Cardiac muscle cell (in vitro differentiated cells and primary cell): ENCODE measurements at regions not wholly inside any gene's neighbourhood (a gene's known extent, or its start where the extent isn't known, plus 50 kb on each side); places are given as distances from the start of the nearest gene placed in this dataset.

Experiments used
- DNase-seq, 2 donors: peaks; one replicate each; pipeline versions ENCODE4 v3.0.0 to v3.0.0-alpha.2; 2010 to 2017; ENCODE audit warnings: low read depth in 1 of 2, low spot score in 1 of 2
- H3K27ac ChIP-seq: fragments of 200-600 bp; sonication (generic); 2 replicates; pipeline ENCODE4 v1.5.1; 2016
- H3K27me3 ChIP-seq: fragments of 200-600 bp; sonication (generic); 2 replicates; pipeline ENCODE4 v1.6.0; 2016; ENCODE audit warnings: control low read depth
- H3K36me3 ChIP-seq: fragments of 200-600 bp; sonication (generic); 2 replicates; pipeline ENCODE4 v1.5.1; 2016; ENCODE audit warnings: control low read depth
- H3K4me1 ChIP-seq: fragments of 200-600 bp; sonication (generic); 2 replicates; pipeline ENCODE4 v1.8.1; 2017; ENCODE audit warnings: low read depth, mild to moderate bottlenecking, mixed run types
- H3K4me3 ChIP-seq: fragments of 200-600 bp; sonication (generic); 2 replicates; pipeline ENCODE4 v1.5.1; 2016; ENCODE audit warnings: mild to moderate bottlenecking
- H3K9me3 ChIP-seq: fragments of 200-600 bp; sonication (generic); 2 replicates; pipeline ENCODE4 v1.5.1; 2017; ENCODE audit warnings: low read depth, mild to moderate bottlenecking, control low read depth
- TF ChIP-seq, protein P1 (sequence below): IDR thresholded peaks from 2 replicates; pipeline ENCODE4 v1.5.1; 2012; ENCODE audit warnings: low read depth, mild to moderate bottlenecking, low read length

DNA sequence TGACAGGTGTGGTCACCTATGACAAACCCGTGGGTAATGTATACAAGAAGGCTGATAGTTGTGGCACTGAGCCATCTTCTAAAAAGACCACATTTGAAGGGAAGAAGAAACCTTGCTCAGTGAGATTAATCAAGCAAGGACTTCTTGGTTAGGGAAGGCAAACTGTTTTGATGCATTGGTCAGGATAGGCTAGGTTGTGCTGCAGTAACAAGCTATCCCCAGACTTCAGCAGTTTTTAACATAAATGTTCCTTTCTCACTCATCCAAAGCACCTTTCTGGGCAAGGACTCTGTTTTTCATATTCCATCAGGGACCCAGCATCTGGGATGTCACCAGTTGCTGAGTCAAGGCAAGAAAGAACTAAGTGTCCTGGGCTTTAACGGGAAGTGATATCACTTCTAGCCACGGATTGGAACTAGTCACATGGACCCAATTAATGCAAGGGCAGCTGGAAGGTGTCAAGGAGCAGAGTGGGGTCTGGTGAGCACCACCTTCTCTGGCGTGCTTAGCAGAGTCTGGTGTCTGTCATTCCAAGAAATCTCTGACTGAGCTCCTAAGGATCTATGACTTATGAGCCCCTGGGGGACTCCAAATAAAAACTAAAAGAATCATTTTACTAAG is 52.0 kb upstream of the CCL2 start:
- no peak overlapping the region for H3K27ac ChIP-seq
- TF ChIP-seq, protein P1, sequence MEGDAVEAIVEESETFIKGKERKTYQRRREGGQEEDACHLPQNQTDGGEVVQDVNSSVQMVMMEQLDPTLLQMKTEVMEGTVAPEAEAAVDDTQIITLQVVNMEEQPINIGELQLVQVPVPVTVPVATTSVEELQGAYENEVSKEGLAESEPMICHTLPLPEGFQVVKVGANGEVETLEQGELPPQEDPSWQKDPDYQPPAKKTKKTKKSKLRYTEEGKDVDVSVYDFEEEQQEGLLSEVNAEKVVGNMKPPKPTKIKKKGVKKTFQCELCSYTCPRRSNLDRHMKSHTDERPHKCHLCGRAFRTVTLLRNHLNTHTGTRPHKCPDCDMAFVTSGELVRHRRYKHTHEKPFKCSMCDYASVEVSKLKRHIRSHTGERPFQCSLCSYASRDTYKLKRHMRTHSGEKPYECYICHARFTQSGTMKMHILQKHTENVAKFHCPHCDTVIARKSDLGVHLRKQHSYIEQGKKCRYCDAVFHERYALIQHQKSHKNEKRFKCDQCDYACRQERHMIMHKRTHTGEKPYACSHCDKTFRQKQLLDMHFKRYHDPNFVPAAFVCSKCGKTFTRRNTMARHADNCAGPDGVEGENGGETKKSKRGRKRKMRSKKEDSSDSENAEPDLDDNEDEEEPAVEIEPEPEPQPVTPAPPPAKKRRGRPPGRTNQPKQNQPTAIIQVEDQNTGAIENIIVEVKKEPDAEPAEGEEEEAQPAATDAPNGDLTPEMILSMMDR = no peak
- no peaks in the 10 kb centered on the region for H3K36me3 ChIP-seq
- H3K4me1 ChIP-seq = no peaks in the 10 kb centered on the region
- no peak overlapping the region for H3K4me3 ChIP-seq
- peaks cover 12% of the 10 kb centered on the region for H3K27me3 ChIP-seq
- H3K9me3 ChIP-seq = no peaks in the 10 kb centered on the region
- DNase-seq = no peak

DNA sequence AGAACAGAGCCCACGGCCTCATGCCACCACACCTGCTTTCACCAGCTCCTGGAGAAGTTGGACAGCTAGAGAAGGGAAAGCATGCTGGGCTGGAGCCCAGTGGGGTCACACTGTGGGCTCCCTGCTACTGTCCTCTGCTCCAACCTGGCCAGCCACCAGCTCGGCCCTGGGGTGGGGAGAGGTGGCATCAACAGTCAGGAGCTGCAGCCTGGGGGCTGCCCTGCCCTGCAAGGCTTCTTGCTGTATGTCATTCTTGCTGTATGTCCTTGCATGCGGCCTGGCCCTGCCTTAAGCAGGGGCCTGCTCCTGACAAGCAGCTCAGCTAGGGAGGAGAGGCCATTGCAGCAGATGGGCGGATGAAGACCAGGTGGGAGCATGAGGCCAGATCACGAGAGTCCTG is 50.7 kb upstream of the CCL2 start:
- no peak for DNase-seq
- TF ChIP-seq, protein P1 = no peak
- H3K4me1 ChIP-seq = no peaks in the 10 kb centered on the region

More for the DNA sequence above, 50.7 kb upstream of the CCL2 start:
- Histone ChIP-seq H3K4me3 (no peak overlapping the region), H3K27ac (no peak overlapping the region), H3K9me3 (no peaks in the 10 kb centered on the region), H3K36me3 (no peaks in the 10 kb centered on the region), H3K27me3 (peaks cover 2% of the 10 kb centered on the region)
